Head of caudate nucleus (tissue), 42 donors: ENCODE measurements at regions not wholly inside any gene's neighbourhood (a gene's known extent, or its start where the extent isn't known, plus 50 kb on each side); places are given as distances from the start of the nearest gene placed in this dataset.

ENCODE experiments used
- DNase-seq, 42 donors: peaks; one replicate each; pipeline versions ENCODE4 v3.0.0 to v3.0.0-alpha.2; 2020 to 2021; ENCODE audit warnings: mixed read lengths in 7 of 42
- intact Hi-C: fragments of 100-400 bp; cut with DNase I; formaldehyde crosslinking; loops from one replicate; pipeline ENCODE4 v1.15.0; 2022

DNA sequence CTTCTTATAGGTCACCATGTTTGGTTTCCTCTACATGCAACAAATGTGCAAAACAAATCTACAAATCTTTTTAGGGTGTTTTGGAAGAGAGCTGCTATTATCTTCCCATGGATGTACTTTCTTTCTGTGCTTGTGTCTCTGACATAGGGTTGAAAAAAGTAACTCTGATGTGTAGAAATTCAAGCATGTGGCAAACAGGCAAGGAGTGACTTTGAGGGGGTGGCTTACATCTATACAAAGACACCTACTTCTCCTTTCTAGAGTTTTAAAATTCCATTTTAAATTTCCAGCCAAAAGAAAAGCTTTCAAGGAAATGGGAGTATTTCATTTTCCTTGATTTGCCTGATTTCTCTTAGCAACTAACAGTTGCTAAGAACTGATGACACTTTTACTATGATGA is 904.8 kb upstream of the CELF4 start:
- DNase-seq: peak in 10 of 42 donors; percentile 10 to 61 (median 20)
- intact Hi-C loops: no loop called here

DNA sequence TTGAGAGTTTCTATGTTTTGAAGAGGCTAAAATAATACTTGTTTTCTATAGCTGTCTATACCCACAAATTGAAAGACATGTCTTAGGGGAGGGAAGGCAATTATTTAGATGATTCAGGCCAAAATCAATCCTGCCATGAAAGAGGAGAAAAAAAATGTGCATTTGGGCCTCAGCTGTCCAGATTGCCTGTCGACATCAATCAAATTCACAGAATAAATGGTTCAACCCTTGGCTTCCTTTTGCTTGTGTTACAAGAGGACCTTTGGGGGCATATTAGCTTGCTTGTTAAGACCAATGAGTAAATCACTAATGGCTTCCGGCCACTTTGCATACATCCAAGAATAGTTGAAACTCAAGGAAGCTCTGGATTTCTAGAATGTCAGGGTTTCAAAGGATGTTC is 900.8 kb upstream of the CELF4 start:
- no peak for DNase-seq
- intact Hi-C loops: no loop called here

GRCh38 chr18:38464024-38464423 is 898.4 kb upstream of the CELF4 start:
- no peak for DNase-seq
- intact Hi-C loops: no loop called here

- DNase-seq: no peak
- intact Hi-C loops: no loop called here
Measured at GRCh38 chr18:38460657-38461056, 895.1 kb upstream of the CELF4 start.

- intact Hi-C loops: no loop called here
- peak in 11 of 42 donors; percentile 4 to 52 (median 22) for DNase-seq
Measured at GRCh38 chr18:38459131-38459994, 893.8 kb upstream of the CELF4 start.

DNA sequence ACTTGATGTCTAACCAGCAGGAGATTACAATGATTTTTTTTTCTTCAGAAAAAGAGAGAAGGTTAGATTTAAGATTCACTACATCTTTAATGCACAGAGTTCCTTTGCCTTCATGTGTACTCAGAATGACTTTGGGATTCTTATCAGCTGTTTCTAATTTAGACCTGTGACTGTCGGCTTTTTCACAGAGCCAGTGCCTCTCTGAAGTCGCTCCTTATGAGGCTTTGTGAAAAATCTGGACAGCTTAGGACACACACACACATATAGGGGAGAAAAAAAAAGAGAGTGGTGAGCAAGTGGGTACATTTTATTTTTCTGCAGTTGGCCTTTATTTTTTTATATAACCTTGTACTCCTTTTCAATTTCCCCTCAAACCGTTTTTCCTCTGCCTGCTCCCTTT is 893.1 kb upstream of the CELF4 start:
- intact Hi-C loops: no loop called here
- no peak for DNase-seq

DNA sequence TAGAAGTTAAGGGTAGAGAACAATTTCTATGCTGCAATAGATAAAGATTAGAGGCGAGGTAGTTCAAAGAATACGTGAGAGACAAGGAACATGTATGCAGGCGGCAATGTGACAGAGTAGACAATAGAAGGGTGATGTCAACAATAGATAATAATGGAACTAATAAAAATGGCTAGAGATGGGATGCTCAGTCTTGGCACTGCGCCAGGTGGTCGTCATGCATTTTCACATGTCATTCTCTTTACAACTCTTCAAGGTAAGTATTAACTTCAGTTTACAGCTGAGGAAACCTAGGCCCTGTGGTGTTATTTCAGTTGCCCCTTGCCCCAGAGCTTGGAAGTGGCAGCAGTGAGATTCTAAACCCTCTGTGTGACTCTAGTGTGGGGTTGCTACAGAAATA is 890.7 kb upstream of the CELF4 start:
- intact Hi-C loops: no loop called here
- peak in 1 of 42 donors; percentile 31 for DNase-seq

- intact Hi-C loops: no loop called here
Measured at GRCh38 chr18:38454764-38455469, 889.3 kb upstream of the CELF4 start.

GRCh38 chr18:38453880-38454279 is 888.3 kb upstream of the CELF4 start:
- intact Hi-C loops: no loop called here

More at GRCh38 chr18:38454764-38455469, 889.3 kb upstream of the CELF4 start:
- no peak for DNase-seq

GRCh38 chr18:38450876-38451275 is 885.3 kb upstream of the CELF4 start:
- DNase-seq: peak in 1 of 42 donors; percentile 30
- intact Hi-C loops: no loop called here

More at GRCh38 chr18:38453880-38454279, 888.3 kb upstream of the CELF4 start:
- DNase-seq: no peak

DNA sequence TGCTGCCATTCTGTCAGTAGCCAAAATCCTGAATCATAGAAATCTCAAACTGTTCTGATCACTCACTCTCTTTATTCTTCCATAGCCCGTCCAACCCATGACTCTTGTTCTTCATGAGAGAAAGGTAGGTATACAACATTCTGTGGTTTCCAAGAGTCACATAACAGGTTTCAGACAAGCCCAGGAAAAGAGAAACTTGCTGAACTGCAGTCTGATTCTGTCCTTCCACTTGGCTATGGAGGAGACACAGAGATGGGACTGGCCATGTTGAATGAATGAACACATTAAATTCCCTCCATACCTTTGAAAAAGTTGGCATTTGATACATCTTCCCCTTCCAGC is 880.2 kb upstream of the CELF4 start:
- no peak for DNase-seq
- intact Hi-C loops: loop anchor here (2.0 kb wide), 1 partner anchor 39 kb away; no protein-coding TSS in a partner anchor

- peak in 21 of 42 donors; percentile 2 to 64 (median 27) for DNase-seq
Measured at GRCh38 chr18:38444971-38445803, 879.6 kb upstream of the CELF4 start.

DNA sequence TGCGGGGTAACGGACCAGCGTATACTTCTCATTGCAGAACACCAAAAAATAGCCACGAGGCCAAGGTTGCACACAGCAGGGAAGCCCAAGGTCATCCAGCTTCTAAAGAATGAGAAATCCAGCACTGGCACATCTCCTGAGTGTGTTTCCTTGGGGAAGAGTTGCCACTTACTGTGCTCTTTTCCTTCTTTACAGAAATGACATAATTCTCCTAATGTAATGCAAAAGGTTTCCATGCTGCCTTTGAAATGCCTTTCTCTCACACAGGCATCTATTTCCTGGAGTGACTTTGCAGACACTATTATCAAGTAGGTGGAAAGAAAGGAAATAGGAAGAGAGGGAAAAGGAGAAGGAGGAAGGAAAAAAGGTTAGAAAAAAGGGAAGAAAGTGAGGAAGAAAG is 862.1 kb upstream of the CELF4 start:
- DNase-seq: no peak
- intact Hi-C loops: no loop called here

More at GRCh38 chr18:38444971-38445803, 879.6 kb upstream of the CELF4 start:
- intact Hi-C loops: no loop called here

GRCh38 chr18:38427234-38427633 is 861.6 kb upstream of the CELF4 start:
- DNase-seq: peak in 14 of 42 donors; percentile 10 to 62 (median 25)
- intact Hi-C loops: no loop called here

- intact Hi-C loops: no loop called here
- no peak for DNase-seq
Measured at GRCh38 chr18:38421872-38422615, 856.4 kb upstream of the CELF4 start.

DNA sequence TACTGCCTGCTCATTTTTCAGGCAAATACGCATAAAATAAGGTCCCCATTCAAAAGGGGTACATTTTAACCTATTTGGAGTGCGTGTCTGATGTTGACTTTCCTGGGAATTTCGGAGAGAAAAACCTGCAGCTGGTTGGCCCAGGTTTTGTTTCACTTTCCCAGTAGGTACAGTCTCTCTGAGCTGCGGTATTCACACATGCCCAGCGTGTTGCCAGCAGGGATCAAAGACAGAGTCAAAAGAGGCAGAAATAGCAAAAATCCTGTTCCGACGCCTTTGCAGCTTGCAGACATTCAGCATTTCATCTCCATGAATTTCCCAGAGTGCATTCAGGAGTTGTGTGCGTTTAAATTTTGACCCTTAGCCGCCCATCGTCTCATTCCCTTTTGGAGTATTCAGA is 855.4 kb upstream of the CELF4 start:
- intact Hi-C loops: no loop called here
- no peak for DNase-seq

GRCh38 chr18:38420611-38421010 is 855.0 kb upstream of the CELF4 start:
- intact Hi-C loops: no loop called here
- no peak for DNase-seq

DNA sequence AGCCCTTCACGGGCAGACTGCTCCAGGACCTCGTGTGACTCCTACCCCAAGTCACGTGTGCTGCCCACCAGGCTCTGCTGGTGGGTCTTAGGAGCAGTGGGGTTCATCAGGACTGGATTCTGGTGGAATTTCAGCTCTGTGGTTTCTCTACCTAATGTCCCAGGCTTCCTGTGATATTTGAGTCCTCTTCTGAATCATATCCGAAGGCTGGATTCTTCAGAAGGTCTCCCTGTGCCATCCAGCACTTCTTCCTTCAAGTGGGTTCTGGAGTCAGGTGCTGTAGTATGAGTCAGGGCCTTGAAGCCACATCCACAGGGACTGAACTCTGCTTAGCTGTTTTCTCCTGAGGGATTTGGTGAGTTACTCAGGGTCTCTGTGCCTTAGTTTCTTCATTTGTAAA is 850.2 kb upstream of the CELF4 start:
- intact Hi-C loops: no loop called here
- DNase-seq: no peak

DNA sequence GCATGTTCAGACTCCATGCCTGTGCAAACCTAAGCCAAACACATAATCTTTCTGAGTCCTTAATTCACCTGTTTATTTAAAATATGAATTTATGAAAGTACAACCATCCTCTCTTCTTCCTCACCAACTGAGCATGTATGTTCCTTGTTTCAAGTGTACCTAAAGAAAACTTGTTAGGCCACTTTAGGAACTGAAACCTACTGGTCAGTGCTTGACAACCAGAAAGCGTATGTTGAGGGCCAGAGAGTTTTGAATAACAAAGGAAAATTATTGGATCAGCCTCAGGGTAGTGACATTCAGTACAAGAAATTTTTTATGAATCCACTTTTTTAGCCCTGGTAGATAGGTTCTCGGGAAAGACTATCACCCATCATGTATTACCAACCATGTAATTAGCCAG is 847.6 kb upstream of the CELF4 start:
- intact Hi-C loops: no loop called here

More for the DNA sequence above, 847.6 kb upstream of the CELF4 start:
- no peak for DNase-seq
